ENCODE measurements at regions not wholly inside any gene's neighbourhood (a gene's known extent, or its start where the extent isn't known, plus 50 kb on each side); places are given as distances from the start of the nearest gene placed in this dataset.

GRCh38 chr17:71724339-71724738 is 396.5 kb upstream of the SOX9 start:
- no peak overlapping the region for H2AFZ ChIP-seq
- H3F3A ChIP-seq (ENCODE audit: insufficient read depth, low read depth): no peaks in the 10 kb centered on the region
- no peaks in the 10 kb centered on the region for H3K9me3 ChIP-seq (ENCODE audit: insufficient read depth, low read depth)
- H3K36me3 ChIP-seq (ENCODE audit: low read depth): no peaks in the 10 kb centered on the region
- no peaks in the 10 kb centered on the region for H3K9me2 ChIP-seq (ENCODE audit: insufficient read depth)
- H3K4me2 ChIP-seq: no peak overlapping the region
- H3K4me3 ChIP-seq: no peak overlapping the region
- no peak for DNase-seq
- no peak for TF ChIP-seq EZH2 (IDR thresholded peaks at IDR 0.05; ENCODE audit: low read depth)
- POLR2A ChIA-PET (ENCODE audit: unreplicated experiment): no interaction called here
- BruUV-seq (replicated peaks): no TSS peak
- H3K27ac ChIP-seq: no peak overlapping the region
- no peaks in the 10 kb centered on the region for H4K20me1 ChIP-seq (ENCODE audit: insufficient read depth)
- intact Hi-C loops (cut with micrococcal nuclease; ENCODE audit: unreplicated experiment): no loop called here
- H3K79me2 ChIP-seq (ENCODE audit: low read depth): no peaks in the 10 kb centered on the region
- H3K27me3 ChIP-seq (ENCODE audit: insufficient read depth, low read depth): no peaks in the 10 kb centered on the region
- no peaks in the 10 kb centered on the region for H3K4me1 ChIP-seq (replicated peaks; ENCODE audit: insufficient read depth)
- CTCF ChIA-PET: no interaction called here

- POLR2A ChIA-PET (ENCODE audit: unreplicated experiment): no interaction called here
- H2AFZ ChIP-seq: no peak overlapping the region
Observed at GRCh38 chr17:71725811-71726210, 395.0 kb upstream of the SOX9 start.

GRCh38 chr17:71726341-71726740 is 394.5 kb upstream of the SOX9 start:
- Histone ChIP-seq H3K36me3 (ENCODE audit: low read depth) (no peaks in the 10 kb centered on the region), H2AFZ (no peak overlapping the region), H3K4me3 (no peak overlapping the region), H3K9me2 (ENCODE audit: insufficient read depth) (no peaks in the 10 kb centered on the region), H3K79me2 (ENCODE audit: low read depth) (no peaks in the 10 kb centered on the region), H3F3A (ENCODE audit: insufficient read depth, low read depth) (no peaks in the 10 kb centered on the region), H3K27me3 (ENCODE audit: insufficient read depth, low read depth) (no peaks in the 10 kb centered on the region), H3K4me2 (no peak overlapping the region), H3K9me3 (ENCODE audit: insufficient read depth, low read depth) (no peaks in the 10 kb centered on the region), H4K20me1 (ENCODE audit: insufficient read depth) (no peaks in the 10 kb centered on the region), H3K27ac (no peak overlapping the region), H3K4me1 (replicated peaks; ENCODE audit: insufficient read depth) (no peaks in the 10 kb centered on the region)
- BruUV-seq (replicated peaks): no TSS peak
- intact Hi-C loops (cut with micrococcal nuclease; ENCODE audit: unreplicated experiment): no loop called here
- TF ChIP-seq EZH2 (IDR thresholded peaks at IDR 0.05; ENCODE audit: low read depth) (no peak), CTCF (conservative IDR thresholded peaks at IDR 0.05) (no peak)
- ChIA-PET POLR2A (ENCODE audit: unreplicated experiment) (interaction anchor here (0.6 kb wide), 1 partner anchor 775 kb away, joined by 11 read pairs; no protein-coding TSS in a partner anchor), CTCF (interaction anchor here (0.6 kb wide), 1 partner anchor 210 kb away, joined by 4 read pairs; no protein-coding TSS in a partner anchor)
- DNase-seq: no peak

More at GRCh38 chr17:71725811-71726210, 395.0 kb upstream of the SOX9 start:
- no peaks in the 10 kb centered on the region for H3K4me1 ChIP-seq (replicated peaks; ENCODE audit: insufficient read depth)
- H3K79me2 ChIP-seq (ENCODE audit: low read depth): no peaks in the 10 kb centered on the region
- H3K9me2 ChIP-seq (ENCODE audit: insufficient read depth): no peaks in the 10 kb centered on the region
- intact Hi-C loops (cut with micrococcal nuclease; ENCODE audit: unreplicated experiment): no loop called here
- H3K4me2 ChIP-seq: no peak overlapping the region
- TF ChIP-seq EZH2 (IDR thresholded peaks at IDR 0.05; ENCODE audit: low read depth) (no peak), CTCF (conservative IDR thresholded peaks at IDR 0.05) (no peak)
- no peaks in the 10 kb centered on the region for H3F3A ChIP-seq (ENCODE audit: insufficient read depth, low read depth)
- no peaks in the 10 kb centered on the region for H3K27me3 ChIP-seq (ENCODE audit: insufficient read depth, low read depth)
- no peaks in the 10 kb centered on the region for H3K9me3 ChIP-seq (ENCODE audit: insufficient read depth, low read depth)
- H3K27ac ChIP-seq: no peak overlapping the region
- H4K20me1 ChIP-seq (ENCODE audit: insufficient read depth): no peaks in the 10 kb centered on the region
- BruUV-seq (replicated peaks): no TSS peak
- DNase-seq: no peak
- CTCF ChIA-PET: interaction anchor here (0.6 kb wide), 1 partner anchor 210 kb away, joined by 4 read pairs; no protein-coding TSS in a partner anchor
- H3K36me3 ChIP-seq (ENCODE audit: low read depth): no peaks in the 10 kb centered on the region
- H3K4me3 ChIP-seq: no peak overlapping the region

- BruUV-seq (replicated peaks): no TSS peak
- H4K20me1 ChIP-seq (ENCODE audit: insufficient read depth): no peaks in the 10 kb centered on the region
- intact Hi-C loops (cut with micrococcal nuclease; ENCODE audit: unreplicated experiment): no loop called here
- H3K27ac ChIP-seq: no peak overlapping the region
- H3K4me3 ChIP-seq: no peak overlapping the region
- H3K4me1 ChIP-seq (replicated peaks; ENCODE audit: insufficient read depth): no peaks in the 10 kb centered on the region
- H3K4me2 ChIP-seq: no peak overlapping the region
- H2AFZ ChIP-seq: no peak overlapping the region
- no peaks in the 10 kb centered on the region for H3K79me2 ChIP-seq (ENCODE audit: low read depth)
- no peak for DNase-seq
- no peaks in the 10 kb centered on the region for H3K36me3 ChIP-seq (ENCODE audit: low read depth)
- H3K9me2 ChIP-seq (ENCODE audit: insufficient read depth): no peaks in the 10 kb centered on the region
- H3K9me3 ChIP-seq (ENCODE audit: insufficient read depth, low read depth): no peaks in the 10 kb centered on the region
- ChIA-PET POLR2A (ENCODE audit: unreplicated experiment) (interaction anchor here (0.6 kb wide), 1 partner anchor 774 kb away, joined by 11 read pairs; no protein-coding TSS in a partner anchor), CTCF (no interaction called here)
- no peaks in the 10 kb centered on the region for H3F3A ChIP-seq (ENCODE audit: insufficient read depth, low read depth)
- no peak for TF ChIP-seq CTCF (conservative IDR thresholded peaks at IDR 0.05)
- no peak for TF ChIP-seq EZH2 (IDR thresholded peaks at IDR 0.05; ENCODE audit: low read depth)
- no peaks in the 10 kb centered on the region for H3K27me3 ChIP-seq (ENCODE audit: insufficient read depth, low read depth)
Observed at GRCh38 chr17:71727292-71727691, 393.5 kb upstream of the SOX9 start.

Data from PC-9 (cell line).